ENCODE measurements at regions not wholly inside any gene's neighbourhood (a gene's known extent, or its start where the extent isn't known, plus 50 kb on each side); places are given as distances from the start of the nearest gene placed in this dataset.

GRCh38 chr18:73782405-73782804 is 365.2 kb downstream of the FBXO15 start:
- DNase-seq: no peak

- no peak for DNase-seq
Observed at GRCh38 chr18:73780218-73780617, 367.4 kb downstream of the FBXO15 start.

- no peak for DNase-seq
Observed at GRCh38 chr18:73778032-73778359, 369.6 kb downstream of the FBXO15 start.

- no peak for DNase-seq
Observed at GRCh38 chr18:73777356-73778031, 370.1 kb downstream of the FBXO15 start.

- peak; percentile 92 for DNase-seq
Observed at GRCh38 chr18:73774811-73775509, 372.7 kb downstream of the FBXO15 start.

GRCh38 chr18:73768043-73768442 is 379.6 kb downstream of the FBXO15 start:
- no peak for DNase-seq

GRCh38 chr18:73766910-73767515 is 380.6 kb downstream of the FBXO15 start:
- no peak for DNase-seq

GRCh38 chr18:73758446-73758845 is 389.2 kb downstream of the FBXO15 start:
- DNase-seq: no peak

- DNase-seq: peak; percentile 95
Observed at GRCh38 chr18:73756256-73757091, 391.2 kb downstream of the FBXO15 start.

GRCh38 chr18:73752965-73753364 is 394.7 kb downstream of the FBXO15 start:
- DNase-seq: no peak

GRCh38 chr18:73752546-73752945 is 395.1 kb downstream of the FBXO15 start:
- no peak for DNase-seq

GRCh38 chr18:73750052-73750451 is 397.6 kb downstream of the FBXO15 start:
- no peak for DNase-seq

- no peak for DNase-seq
Observed at GRCh38 chr18:73749304-73749703, 398.3 kb downstream of the FBXO15 start.

- DNase-seq: no peak
Observed at GRCh38 chr18:73748731-73749130, 398.9 kb downstream of the FBXO15 start.

GRCh38 chr18:73746101-73746500 is 401.5 kb downstream of the FBXO15 start:
- no peak for DNase-seq

- no peak for DNase-seq
Observed at GRCh38 chr18:73742957-73743356, 404.7 kb downstream of the FBXO15 start.

- DNase-seq: no peak
Observed at GRCh38 chr18:73741946-73742345, 405.7 kb downstream of the FBXO15 start.

- DNase-seq: no peak
Observed at GRCh38 chr18:73739098-73739497, 408.5 kb downstream of the FBXO15 start.

- no peak for DNase-seq
Observed at GRCh38 chr18:73737990-73738389, 409.6 kb downstream of the FBXO15 start.

GRCh38 chr18:73735836-73736235 is 411.8 kb downstream of the FBXO15 start:
- DNase-seq: no peak

- no peak for DNase-seq
Observed at GRCh38 chr18:73733806-73734314, 413.8 kb downstream of the FBXO15 start.

- no peak for DNase-seq
Observed at GRCh38 chr18:73733376-73733775, 414.3 kb downstream of the FBXO15 start.

- DNase-seq: no peak
Observed at GRCh38 chr18:73728657-73729056, 419.0 kb downstream of the FBXO15 start.

Data from NCI-H146 (cell line).